ENCODE measurements at regions not wholly inside any gene's neighbourhood (a gene's known extent, or its start where the extent isn't known, plus 50 kb on each side); places are given as distances from the start of the nearest gene placed in this dataset.

DNA sequence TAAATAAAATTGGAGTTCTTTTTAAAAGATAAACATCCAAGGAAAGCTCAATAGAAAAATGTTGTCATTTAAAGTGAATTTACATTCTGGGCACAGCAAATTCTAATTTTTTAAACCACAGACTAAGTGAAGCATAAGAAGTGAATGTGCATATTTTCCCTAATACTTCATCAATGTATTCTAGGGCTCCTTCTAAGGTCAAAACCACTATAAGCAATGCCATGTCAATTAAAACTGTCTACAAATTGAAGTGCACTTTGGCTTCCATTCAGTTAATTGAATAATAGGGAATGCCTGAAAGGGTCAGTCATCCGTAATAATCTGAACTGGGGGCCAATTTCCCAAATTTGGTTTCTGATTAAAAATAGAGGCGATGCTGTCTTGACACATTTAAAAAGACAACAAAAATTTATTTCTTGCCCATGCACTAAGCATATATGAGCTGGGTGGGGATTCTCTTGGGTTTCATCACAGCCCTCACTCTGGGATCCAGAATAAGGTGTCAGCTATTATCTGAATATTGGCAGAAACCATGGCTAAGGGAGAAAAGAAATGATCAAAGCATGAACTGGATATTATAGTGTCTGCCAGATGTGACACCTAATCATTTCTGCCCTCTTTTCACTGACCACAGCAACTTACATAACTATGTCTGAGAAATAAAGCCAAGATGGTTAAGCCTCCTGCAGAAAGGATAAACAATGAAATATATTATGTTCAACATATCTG is 660.6 kb upstream of the B3GALT2 start:
- Histone ChIP-seq H3K36me3 (ENCODE audit: control insufficient read depth, insufficient read depth, low read length) (no peaks in the 10 kb centered on the region), H3K9me3 (ENCODE audit: control insufficient read depth, low read length) (no peaks in the 10 kb centered on the region), H3K9ac (ENCODE audit: low read length) (no peak overlapping the region), H3K27me3 (ENCODE audit: control insufficient read depth, insufficient read depth, low read length) (no peaks in the 10 kb centered on the region), H3K4me1 (ENCODE audit: control insufficient read depth, insufficient read depth, low read length) (no peaks in the 10 kb centered on the region), H3K4me3 (ENCODE audit: low read length) (no peak overlapping the region)

DNA sequence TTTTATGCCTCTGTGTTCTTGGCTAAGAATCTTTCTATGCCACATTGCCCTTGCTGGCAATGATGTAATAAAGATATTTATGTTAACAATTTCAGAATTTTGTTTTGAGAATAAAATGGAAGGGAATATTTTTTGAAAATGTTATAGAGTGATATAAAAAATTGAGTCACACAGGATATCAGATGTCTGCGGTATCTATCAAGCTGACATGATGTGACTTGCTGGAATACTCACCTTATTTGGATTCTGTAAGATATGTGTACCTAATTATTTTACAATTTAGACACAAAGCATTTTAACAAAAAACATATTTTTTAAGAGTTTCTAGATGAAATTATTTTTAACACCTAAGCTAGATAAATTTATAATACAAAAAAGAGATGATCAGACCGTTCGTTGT is 660.0 kb upstream of the B3GALT2 start:
- Histone ChIP-seq H3K9me3 (ENCODE audit: control insufficient read depth, low read length) (no peaks in the 10 kb centered on the region), H3K27me3 (ENCODE audit: control insufficient read depth, insufficient read depth, low read length) (no peaks in the 10 kb centered on the region), H3K36me3 (ENCODE audit: control insufficient read depth, insufficient read depth, low read length) (no peaks in the 10 kb centered on the region), H3K4me3 (ENCODE audit: low read length) (no peak overlapping the region), H3K9ac (ENCODE audit: low read length) (no peak overlapping the region), H3K4me1 (ENCODE audit: control insufficient read depth, insufficient read depth, low read length) (no peaks in the 10 kb centered on the region)

DNA sequence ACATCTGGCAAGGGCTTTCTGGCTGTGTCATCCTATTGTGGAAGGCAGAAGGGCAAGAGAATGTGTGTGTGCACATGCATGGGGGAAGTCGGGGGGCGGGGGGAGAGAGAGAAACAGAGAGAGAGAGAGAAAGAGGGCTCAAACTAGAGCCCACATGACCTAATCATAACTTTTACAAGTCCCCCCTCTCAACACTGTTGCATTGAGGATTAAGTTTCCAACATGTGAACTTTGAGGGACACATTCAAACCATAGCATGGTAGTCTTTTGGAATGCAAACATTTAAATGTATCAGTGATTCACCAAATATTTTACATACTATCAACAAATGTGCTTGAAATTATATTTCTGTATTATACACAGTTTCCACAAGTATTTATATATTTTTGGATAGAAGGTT is 655.4 kb upstream of the B3GALT2 start:
- H3K9me3 ChIP-seq (ENCODE audit: control insufficient read depth, low read length): no peaks in the 10 kb centered on the region
- no peak overlapping the region for H3K4me3 ChIP-seq (ENCODE audit: low read length)
- H3K36me3 ChIP-seq (ENCODE audit: control insufficient read depth, insufficient read depth, low read length): no peaks in the 10 kb centered on the region
- no peak overlapping the region for H3K9ac ChIP-seq (ENCODE audit: low read length)
- no peaks in the 10 kb centered on the region for H3K4me1 ChIP-seq (ENCODE audit: control insufficient read depth, insufficient read depth, low read length)
- H3K27me3 ChIP-seq (ENCODE audit: control insufficient read depth, insufficient read depth, low read length): no peaks in the 10 kb centered on the region

DNA sequence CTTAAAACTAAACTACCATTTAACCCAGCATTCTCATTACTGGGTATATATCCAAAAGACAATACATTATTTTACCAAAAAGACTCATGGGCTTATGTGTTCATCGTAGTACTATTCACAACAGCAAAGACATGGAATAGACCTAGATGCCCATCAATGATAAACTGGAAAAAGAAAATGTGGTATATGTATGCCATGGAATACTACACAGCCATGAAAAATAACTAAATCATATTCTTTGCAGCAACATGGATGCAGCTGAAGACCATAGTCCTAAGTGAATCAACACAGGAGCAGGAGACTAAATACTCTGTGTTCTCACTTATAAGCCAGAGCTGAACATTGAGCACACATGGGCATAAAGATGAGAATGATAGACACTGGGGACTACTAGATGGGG is 645.1 kb upstream of the B3GALT2 start:
- H3K36me3 ChIP-seq (ENCODE audit: control insufficient read depth, insufficient read depth, low read length): no peaks in the 10 kb centered on the region
- H3K4me3 ChIP-seq (ENCODE audit: low read length): no peak overlapping the region
- no peaks in the 10 kb centered on the region for H3K9me3 ChIP-seq (ENCODE audit: control insufficient read depth, low read length)
- no peaks in the 10 kb centered on the region for H3K4me1 ChIP-seq (ENCODE audit: control insufficient read depth, insufficient read depth, low read length)
- no peaks in the 10 kb centered on the region for H3K27me3 ChIP-seq (ENCODE audit: control insufficient read depth, insufficient read depth, low read length)
- no peak overlapping the region for H3K9ac ChIP-seq (ENCODE audit: low read length)

DNA sequence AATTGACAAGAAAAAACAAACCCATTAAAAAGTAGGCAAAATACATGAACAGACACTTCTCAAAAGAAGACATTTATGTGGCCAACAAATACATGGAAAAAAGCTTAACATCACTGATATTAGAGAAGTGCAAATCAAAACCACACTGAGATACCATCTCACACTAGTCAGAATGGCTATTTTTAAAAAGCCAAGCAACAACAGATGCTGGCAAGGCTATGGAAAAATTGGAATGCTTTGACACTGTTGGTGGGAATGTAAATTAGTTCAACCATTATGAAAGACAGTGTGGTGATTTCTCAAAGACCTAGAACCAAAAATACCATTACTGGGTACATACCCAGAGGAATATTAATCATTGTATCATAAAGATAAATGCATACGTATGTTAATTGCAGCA is 641.1 kb upstream of the B3GALT2 start:
- Histone ChIP-seq H3K36me3 (ENCODE audit: control insufficient read depth, insufficient read depth, low read length) (no peaks in the 10 kb centered on the region), H3K4me3 (ENCODE audit: low read length) (no peak overlapping the region), H3K9me3 (ENCODE audit: control insufficient read depth, low read length) (no peaks in the 10 kb centered on the region), H3K27me3 (ENCODE audit: control insufficient read depth, insufficient read depth, low read length) (no peaks in the 10 kb centered on the region), H3K9ac (ENCODE audit: low read length) (no peak overlapping the region), H3K4me1 (ENCODE audit: control insufficient read depth, insufficient read depth, low read length) (no peaks in the 10 kb centered on the region)

DNA sequence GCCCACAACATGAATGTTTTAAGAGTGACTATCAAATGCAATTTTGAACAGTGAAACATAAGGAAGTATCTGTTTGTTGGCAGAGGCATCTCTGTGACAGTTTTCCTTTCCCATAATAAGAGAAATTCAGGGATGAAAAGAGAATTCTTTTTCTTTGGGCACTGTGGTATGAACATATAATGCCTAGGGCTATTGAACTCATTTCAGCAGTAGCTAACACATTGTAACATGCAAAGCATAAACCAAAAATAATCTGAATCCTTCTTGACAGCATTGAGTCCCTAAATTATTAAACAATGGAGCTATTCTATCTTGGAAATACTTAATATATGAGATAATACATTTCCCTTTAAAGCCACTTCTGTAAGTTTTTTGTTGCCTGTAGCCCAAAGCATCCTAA is 633.0 kb upstream of the B3GALT2 start:
- H3K4me1 ChIP-seq (ENCODE audit: control insufficient read depth, insufficient read depth, low read length): no peaks in the 10 kb centered on the region
- no peaks in the 10 kb centered on the region for H3K36me3 ChIP-seq (ENCODE audit: control insufficient read depth, insufficient read depth, low read length)
- no peaks in the 10 kb centered on the region for H3K9me3 ChIP-seq (ENCODE audit: control insufficient read depth, low read length)
- H3K4me3 ChIP-seq (ENCODE audit: low read length): no peak overlapping the region
- no peak overlapping the region for H3K9ac ChIP-seq (ENCODE audit: low read length)
- no peaks in the 10 kb centered on the region for H3K27me3 ChIP-seq (ENCODE audit: control insufficient read depth, insufficient read depth, low read length)

DNA sequence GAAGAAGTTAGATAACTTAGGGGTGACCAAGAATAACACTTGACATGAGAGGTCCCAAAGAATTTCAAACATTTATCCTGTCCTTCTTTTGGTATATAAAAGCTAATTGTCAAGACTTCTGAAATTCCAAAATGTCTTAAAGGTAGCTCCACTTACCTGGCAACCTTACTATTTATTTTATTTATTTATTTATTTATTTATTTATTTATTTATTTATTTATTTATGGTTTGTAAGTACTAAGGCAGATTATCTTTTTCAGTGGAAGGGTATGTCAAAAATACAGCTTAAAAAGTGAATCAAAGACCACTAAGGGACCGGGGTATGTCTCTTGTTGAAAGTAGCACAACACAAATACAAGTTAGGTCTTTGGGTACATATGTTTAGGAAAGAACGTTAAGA is 620.8 kb upstream of the B3GALT2 start:
- Histone ChIP-seq H3K27me3 (ENCODE audit: control insufficient read depth, insufficient read depth, low read length) (no peaks in the 10 kb centered on the region), H3K36me3 (ENCODE audit: control insufficient read depth, insufficient read depth, low read length) (no peaks in the 10 kb centered on the region), H3K9me3 (ENCODE audit: control insufficient read depth, low read length) (no peaks in the 10 kb centered on the region), H3K9ac (ENCODE audit: low read length) (no peak overlapping the region), H3K4me1 (ENCODE audit: control insufficient read depth, insufficient read depth, low read length) (no peaks in the 10 kb centered on the region), H3K4me3 (ENCODE audit: low read length) (no peak overlapping the region)

DNA sequence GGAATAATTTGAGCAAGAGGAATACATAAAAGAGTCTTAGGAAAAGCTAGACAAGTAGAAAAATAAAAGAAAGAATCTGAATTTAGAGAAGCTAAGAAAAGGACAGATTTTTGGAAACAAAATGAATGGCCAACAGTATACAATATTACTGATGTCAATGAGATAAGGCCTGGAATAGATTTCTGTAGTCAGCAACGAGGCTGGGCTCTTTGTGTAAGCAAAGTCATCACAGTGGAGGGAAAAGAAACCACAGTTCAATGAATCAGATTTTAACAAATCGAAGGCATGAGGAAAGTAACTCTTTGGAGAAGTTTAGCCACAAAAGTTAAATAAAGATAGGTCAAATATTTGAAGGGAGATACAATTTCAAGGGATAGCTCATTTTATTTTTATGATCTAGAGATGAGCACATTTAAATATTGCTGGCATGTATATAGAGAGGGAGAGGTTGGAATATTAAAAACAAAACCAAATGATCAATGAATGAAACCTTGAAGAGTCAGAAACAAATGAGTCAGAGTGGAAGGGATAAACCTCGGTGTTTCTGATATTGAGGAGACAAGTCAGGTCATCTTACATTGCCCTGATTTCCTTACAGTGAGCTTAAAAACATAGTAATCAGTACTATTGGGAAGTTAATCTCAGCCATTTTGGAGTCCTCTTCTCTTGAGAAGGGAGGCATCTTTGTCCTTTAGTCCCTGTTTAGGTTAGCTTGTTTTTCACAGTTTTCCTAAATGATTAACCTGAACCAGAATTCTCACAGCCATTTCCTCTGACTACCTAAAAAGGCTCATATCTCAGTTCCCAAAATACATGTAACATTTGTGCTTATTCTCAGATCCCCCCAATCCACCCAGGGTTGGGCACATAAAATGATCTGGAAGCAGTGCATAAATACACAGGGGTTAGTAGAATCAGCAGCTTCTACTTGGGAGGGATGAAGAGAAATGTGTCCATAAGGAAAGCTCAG is 620.0 kb upstream of the B3GALT2 start:
- H3K27me3 ChIP-seq (ENCODE audit: control insufficient read depth, insufficient read depth, low read length): no peaks in the 10 kb centered on the region
- H3K4me1 ChIP-seq (ENCODE audit: control insufficient read depth, insufficient read depth, low read length): no peaks in the 10 kb centered on the region
- H3K4me3 ChIP-seq (ENCODE audit: low read length): no peak overlapping the region
- no peak overlapping the region for H3K9ac ChIP-seq (ENCODE audit: low read length)
- H3K9me3 ChIP-seq (ENCODE audit: control insufficient read depth, low read length): no peaks in the 10 kb centered on the region
- H3K36me3 ChIP-seq (ENCODE audit: control insufficient read depth, insufficient read depth, low read length): no peaks in the 10 kb centered on the region

DNA sequence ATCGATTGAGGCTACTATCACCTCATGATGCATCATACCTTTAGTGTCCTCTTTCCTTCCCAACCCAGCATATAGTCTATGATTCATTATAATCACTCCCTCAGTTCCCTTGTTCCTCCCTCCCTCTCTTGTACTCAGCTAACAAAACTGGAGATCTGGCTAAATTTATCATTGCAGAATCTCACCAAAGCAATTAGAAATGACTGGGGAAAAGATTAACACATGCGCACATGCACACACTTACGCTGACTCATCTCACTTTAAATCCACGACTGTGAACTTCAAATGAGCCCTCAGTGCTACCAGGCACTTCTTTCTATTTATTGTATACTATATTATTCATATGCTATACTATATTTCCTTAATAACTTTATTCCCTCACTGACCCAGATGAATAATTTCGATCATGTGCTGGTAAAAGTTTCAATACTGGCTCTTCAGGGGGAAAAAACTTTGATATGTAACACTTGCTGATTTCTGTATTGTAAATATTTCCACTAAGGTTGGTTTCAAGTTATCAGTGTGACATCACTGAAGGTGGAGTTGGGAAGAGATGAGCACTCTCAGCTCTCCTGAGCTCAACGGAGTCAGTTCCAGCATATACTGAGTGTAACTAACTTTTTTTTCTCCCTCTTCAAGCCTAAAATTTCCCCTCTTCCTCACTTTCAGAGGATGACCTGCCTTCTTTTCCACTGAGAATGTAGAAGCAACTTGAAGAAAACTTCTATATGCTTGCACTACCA is 613.7 kb upstream of the B3GALT2 start:
- Histone ChIP-seq H3K4me1 (ENCODE audit: control insufficient read depth, insufficient read depth, low read length) (no peaks in the 10 kb centered on the region), H3K27me3 (ENCODE audit: control insufficient read depth, insufficient read depth, low read length) (no peaks in the 10 kb centered on the region), H3K9me3 (ENCODE audit: control insufficient read depth, low read length) (no peaks in the 10 kb centered on the region), H3K9ac (ENCODE audit: low read length) (no peak overlapping the region), H3K4me3 (ENCODE audit: low read length) (no peak overlapping the region), H3K36me3 (ENCODE audit: control insufficient read depth, insufficient read depth, low read length) (no peaks in the 10 kb centered on the region)

DNA sequence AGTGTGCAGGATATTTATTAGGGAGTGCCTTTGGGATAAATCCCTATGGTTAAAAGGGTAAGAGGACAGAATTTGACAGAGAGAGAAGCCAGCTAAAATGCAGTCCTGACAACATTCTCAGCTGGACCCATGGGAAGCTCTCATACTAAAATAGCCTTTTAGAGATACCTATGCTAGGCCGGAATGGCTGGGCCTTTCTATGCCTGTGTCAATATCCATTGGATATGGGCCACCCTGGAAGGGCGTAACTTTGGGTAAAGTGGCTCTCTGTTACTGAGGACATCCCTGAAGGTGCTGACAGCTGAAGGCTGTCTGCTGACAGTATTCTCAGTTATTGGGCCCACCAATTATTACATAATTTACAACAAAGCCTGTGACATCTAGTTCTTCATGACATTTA is 613.0 kb upstream of the B3GALT2 start:
- Histone ChIP-seq H3K4me3 (ENCODE audit: low read length) (no peak overlapping the region), H3K27me3 (ENCODE audit: control insufficient read depth, insufficient read depth, low read length) (no peaks in the 10 kb centered on the region), H3K9me3 (ENCODE audit: control insufficient read depth, low read length) (no peaks in the 10 kb centered on the region), H3K4me1 (ENCODE audit: control insufficient read depth, insufficient read depth, low read length) (no peaks in the 10 kb centered on the region), H3K36me3 (ENCODE audit: control insufficient read depth, insufficient read depth, low read length) (no peaks in the 10 kb centered on the region), H3K9ac (ENCODE audit: low read length) (no peak overlapping the region)

DNA sequence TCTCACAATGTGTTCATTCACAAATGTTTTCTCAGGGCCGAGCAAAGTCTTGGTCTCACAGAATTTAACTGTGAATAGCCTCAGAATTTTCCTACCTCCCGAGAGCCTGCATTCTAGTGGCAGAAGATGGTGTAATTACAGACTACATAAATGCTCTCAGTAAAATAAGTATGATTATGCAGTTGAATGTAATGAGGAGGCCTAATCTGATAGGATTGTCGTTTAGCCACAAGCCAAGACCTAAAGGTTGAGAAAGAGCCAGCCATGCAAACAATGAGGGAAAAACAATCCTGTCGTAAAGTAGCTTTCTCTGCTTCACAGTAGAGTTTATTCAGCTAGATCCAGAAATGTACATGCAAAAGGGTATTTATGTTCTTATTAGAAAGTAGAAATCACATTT is 607.8 kb upstream of the B3GALT2 start:
- Histone ChIP-seq H3K27me3 (ENCODE audit: control insufficient read depth, insufficient read depth, low read length) (no peaks in the 10 kb centered on the region), H3K4me3 (ENCODE audit: low read length) (no peak overlapping the region), H3K36me3 (ENCODE audit: control insufficient read depth, insufficient read depth, low read length) (no peaks in the 10 kb centered on the region), H3K9me3 (ENCODE audit: control insufficient read depth, low read length) (no peaks in the 10 kb centered on the region), H3K4me1 (ENCODE audit: control insufficient read depth, insufficient read depth, low read length) (no peaks in the 10 kb centered on the region), H3K9ac (ENCODE audit: low read length) (no peak overlapping the region)

DNA sequence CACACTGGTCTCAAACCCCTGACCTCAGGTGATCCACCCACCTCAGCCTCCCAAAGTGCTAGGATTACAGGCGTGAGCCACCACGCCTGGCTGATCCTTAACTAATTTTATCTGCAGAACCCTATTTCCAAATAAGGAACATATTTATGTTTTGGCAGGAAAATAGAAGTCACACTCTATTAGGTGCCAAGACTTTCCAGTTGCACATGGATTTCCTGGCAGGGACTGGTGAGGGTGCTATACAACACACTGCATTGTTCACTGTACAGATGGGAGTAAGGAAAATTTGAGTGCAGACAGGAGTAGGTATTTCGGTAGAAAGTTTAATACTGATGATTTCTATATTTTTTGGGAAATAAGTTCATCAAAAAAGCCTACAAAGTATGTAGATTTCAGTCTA is 605.3 kb upstream of the B3GALT2 start:
- H3K4me1 ChIP-seq (ENCODE audit: control insufficient read depth, insufficient read depth, low read length): no peaks in the 10 kb centered on the region
- no peak overlapping the region for H3K4me3 ChIP-seq (ENCODE audit: low read length)
- no peaks in the 10 kb centered on the region for H3K36me3 ChIP-seq (ENCODE audit: control insufficient read depth, insufficient read depth, low read length)
- H3K9me3 ChIP-seq (ENCODE audit: control insufficient read depth, low read length): no peaks in the 10 kb centered on the region
- H3K27me3 ChIP-seq (ENCODE audit: control insufficient read depth, insufficient read depth, low read length): no peaks in the 10 kb centered on the region
- H3K9ac ChIP-seq (ENCODE audit: low read length): no peak overlapping the region
